Suprapubic skin (tissue), 3 donors: ENCODE measurements at regions not wholly inside any gene's neighbourhood (a gene's known extent, or its start where the extent isn't known, plus 50 kb on each side); places are given as distances from the start of the nearest gene placed in this dataset.

ENCODE experiments used
- EP300 ChIP-seq: sonication (generic); formaldehyde crosslinking; IDR thresholded peaks from one replicate; pipeline ENCODE4 v1.6.1; 2017; ENCODE audit warnings: antibody characterized with exemption
- TF ChIP-seq, protein P1 (sequence below), 2 donors: fragments of 200-600 bp in 1 of 2; fragments of 450-650 bp in 1 of 2; sonication (generic) in 1 of 2; IDR thresholded peaks; one replicate each; pipeline ENCODE4 v1.5.1; 2016 to 2019; ENCODE audit warnings: antibody characterized with exemption in 2 of 2, mild to moderate bottlenecking in 1 of 2, moderate library complexity in 1 of 2

DNA sequence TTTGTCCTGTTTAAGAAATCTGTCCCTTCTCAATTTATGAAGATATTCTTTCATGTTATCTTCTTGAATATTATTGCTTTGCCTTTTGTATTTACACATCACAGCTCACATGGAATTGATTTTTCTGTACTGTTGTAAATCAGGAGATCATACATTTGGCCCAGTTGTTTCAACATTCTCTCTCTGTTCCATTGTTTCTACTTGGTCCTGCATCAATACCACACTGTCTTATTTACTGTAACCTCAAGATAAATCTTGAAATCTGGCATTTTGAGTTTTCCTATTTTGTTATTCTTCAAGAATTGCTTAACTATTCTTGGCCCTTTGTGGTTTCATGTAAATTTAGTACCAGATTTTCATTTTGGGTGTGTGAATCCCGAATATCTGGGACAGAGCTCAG is 121.7 kb upstream of the CCN2 start:
- TF ChIP-seq, protein P1, sequence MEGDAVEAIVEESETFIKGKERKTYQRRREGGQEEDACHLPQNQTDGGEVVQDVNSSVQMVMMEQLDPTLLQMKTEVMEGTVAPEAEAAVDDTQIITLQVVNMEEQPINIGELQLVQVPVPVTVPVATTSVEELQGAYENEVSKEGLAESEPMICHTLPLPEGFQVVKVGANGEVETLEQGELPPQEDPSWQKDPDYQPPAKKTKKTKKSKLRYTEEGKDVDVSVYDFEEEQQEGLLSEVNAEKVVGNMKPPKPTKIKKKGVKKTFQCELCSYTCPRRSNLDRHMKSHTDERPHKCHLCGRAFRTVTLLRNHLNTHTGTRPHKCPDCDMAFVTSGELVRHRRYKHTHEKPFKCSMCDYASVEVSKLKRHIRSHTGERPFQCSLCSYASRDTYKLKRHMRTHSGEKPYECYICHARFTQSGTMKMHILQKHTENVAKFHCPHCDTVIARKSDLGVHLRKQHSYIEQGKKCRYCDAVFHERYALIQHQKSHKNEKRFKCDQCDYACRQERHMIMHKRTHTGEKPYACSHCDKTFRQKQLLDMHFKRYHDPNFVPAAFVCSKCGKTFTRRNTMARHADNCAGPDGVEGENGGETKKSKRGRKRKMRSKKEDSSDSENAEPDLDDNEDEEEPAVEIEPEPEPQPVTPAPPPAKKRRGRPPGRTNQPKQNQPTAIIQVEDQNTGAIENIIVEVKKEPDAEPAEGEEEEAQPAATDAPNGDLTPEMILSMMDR (IDR thresholded peaks at IDR 0.05), result no peak
- no peak for TF ChIP-seq EP300
